Cardiac muscle cell (in vitro differentiated cells and primary cell): ENCODE measurements at regions not wholly inside any gene's neighbourhood (a gene's known extent, or its start where the extent isn't known, plus 50 kb on each side); places are given as distances from the start of the nearest gene placed in this dataset.

Source experiments
- DNase-seq, 2 donors: peaks; one replicate each; pipeline versions ENCODE4 v3.0.0 to v3.0.0-alpha.2; 2010 to 2017; ENCODE audit warnings: low read depth in 1 of 2, low spot score in 1 of 2
- H3K27ac ChIP-seq: fragments of 200-600 bp; sonication (generic); 2 replicates; pipeline ENCODE4 v1.5.1; 2016
- H3K27me3 ChIP-seq: fragments of 200-600 bp; sonication (generic); 2 replicates; pipeline ENCODE4 v1.6.0; 2016; ENCODE audit warnings: control low read depth
- H3K36me3 ChIP-seq: fragments of 200-600 bp; sonication (generic); 2 replicates; pipeline ENCODE4 v1.5.1; 2016; ENCODE audit warnings: control low read depth
- H3K4me1 ChIP-seq: fragments of 200-600 bp; sonication (generic); 2 replicates; pipeline ENCODE4 v1.8.1; 2017; ENCODE audit warnings: low read depth, mild to moderate bottlenecking, mixed run types
- H3K4me3 ChIP-seq: fragments of 200-600 bp; sonication (generic); 2 replicates; pipeline ENCODE4 v1.5.1; 2016; ENCODE audit warnings: mild to moderate bottlenecking
- H3K9me3 ChIP-seq: fragments of 200-600 bp; sonication (generic); 2 replicates; pipeline ENCODE4 v1.5.1; 2017; ENCODE audit warnings: low read depth, mild to moderate bottlenecking, control low read depth
- CTCF ChIP-seq: IDR thresholded peaks from 2 replicates; pipeline ENCODE4 v1.5.1; 2012; ENCODE audit warnings: low read depth, mild to moderate bottlenecking, low read length

DNA sequence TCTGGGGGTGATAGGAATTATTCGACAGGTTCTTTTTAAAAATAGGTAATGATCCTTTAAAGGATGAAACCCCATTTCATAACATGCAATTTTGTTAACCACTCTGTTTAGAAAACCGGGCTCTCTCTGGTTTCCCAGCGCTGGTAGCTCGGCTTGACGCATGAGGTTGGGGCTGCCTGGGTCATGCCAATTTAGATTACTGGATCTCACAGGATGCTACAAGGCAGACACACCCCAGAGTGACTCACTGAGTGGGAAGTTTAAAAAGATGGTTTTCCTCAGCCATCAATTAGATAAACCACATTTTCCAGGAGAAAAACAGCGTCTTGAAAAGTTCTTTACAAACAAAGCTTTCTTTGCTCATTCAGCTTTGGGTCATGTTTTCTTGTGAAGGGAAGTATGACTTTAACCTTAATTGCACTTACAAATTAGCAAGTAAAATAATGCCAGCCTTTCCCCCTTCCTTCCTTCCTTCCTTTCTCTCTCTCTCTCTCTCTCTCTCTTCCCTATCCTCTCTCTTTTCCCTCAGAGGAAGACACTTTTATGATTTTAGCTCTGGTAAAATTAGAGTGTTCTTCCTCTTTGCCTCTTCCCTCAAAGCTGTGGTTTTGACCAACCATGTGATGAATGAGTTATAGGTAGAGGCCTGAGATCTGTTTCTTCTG is 99.8 kb downstream of the EPDR1 start:
- no peak overlapping the region for H3K27ac ChIP-seq
- no peaks in the 10 kb centered on the region for H3K27me3 ChIP-seq
- DNase-seq: peak in 1 of 2 donors; percentile 14

GRCh38 chr7:38021892-38022291 is 101.5 kb downstream of the EPDR1 start:
- no peak for TF ChIP-seq CTCF
- Histone ChIP-seq H3K4me1 (no peaks in the 10 kb centered on the region), H3K36me3 (no peaks in the 10 kb centered on the region), H3K27me3 (no peaks in the 10 kb centered on the region), H3K27ac (no peak overlapping the region), H3K9me3 (no peaks in the 10 kb centered on the region), H3K4me3 (no peak overlapping the region)
- no peak for DNase-seq

More for the DNA sequence above, 99.8 kb downstream of the EPDR1 start:
- Histone ChIP-seq H3K36me3 (no peaks in the 10 kb centered on the region), H3K9me3 (no peaks in the 10 kb centered on the region), H3K4me1 (no peaks in the 10 kb centered on the region), H3K4me3 (no peak overlapping the region)
- TF ChIP-seq CTCF: no peak

- Histone ChIP-seq H3K4me3 (no peak overlapping the region), H3K4me1 (no peaks in the 10 kb centered on the region), H3K27ac (no peak overlapping the region), H3K36me3 (no peaks in the 10 kb centered on the region), H3K27me3 (no peaks in the 10 kb centered on the region), H3K9me3 (no peaks in the 10 kb centered on the region)
- DNase-seq: no peak
- no peak for TF ChIP-seq CTCF
Observed at GRCh38 chr7:38025815-38026214, 105.4 kb downstream of the EPDR1 start.

DNA sequence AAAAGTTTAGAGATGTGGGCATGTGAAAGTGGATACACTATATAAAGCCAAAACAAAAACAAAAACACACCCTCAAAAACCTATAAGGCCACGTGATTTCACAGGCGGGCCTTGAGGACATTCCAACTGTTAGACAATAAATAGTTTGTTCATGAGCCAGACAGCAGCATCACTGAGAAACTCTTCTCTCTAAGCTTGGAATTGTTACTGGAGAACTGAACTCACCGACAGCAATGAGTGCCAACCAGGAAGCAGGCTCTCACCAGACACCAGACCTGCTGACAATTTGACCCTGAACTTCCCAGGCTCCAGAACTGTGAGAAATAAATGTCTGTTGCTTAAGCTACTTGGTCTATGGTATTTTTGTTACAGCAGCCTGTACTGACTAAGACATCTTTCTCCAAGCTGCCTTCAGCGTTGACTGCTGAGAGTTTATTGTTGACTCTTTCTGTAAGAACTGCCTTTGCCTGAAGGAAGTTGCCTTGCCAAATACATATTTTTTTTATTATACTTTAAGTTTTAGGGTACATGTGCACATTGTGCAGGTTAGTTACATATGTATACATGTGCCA is 107.5 kb downstream of the EPDR1 start:
- Histone ChIP-seq H3K4me1 (no peaks in the 10 kb centered on the region), H3K9me3 (no peaks in the 10 kb centered on the region), H3K36me3 (no peaks in the 10 kb centered on the region), H3K4me3 (no peak overlapping the region), H3K27ac (no peak overlapping the region), H3K27me3 (no peaks in the 10 kb centered on the region)
- no peak for TF ChIP-seq CTCF
- DNase-seq: no peak

- Histone ChIP-seq H3K9me3 (no peaks in the 10 kb centered on the region), H3K4me1 (no peaks in the 10 kb centered on the region), H3K27ac (no peak overlapping the region), H3K4me3 (no peak overlapping the region), H3K36me3 (no peaks in the 10 kb centered on the region), H3K27me3 (no peaks in the 10 kb centered on the region)
- no peak for TF ChIP-seq CTCF
- DNase-seq: no peak
Observed at GRCh38 chr7:38034062-38034908, 113.8 kb downstream of the EPDR1 start.
